Smooth muscle cell (in vitro differentiated cells): ENCODE measurements at regions not wholly inside any gene's neighbourhood (a gene's known extent, or its start where the extent isn't known, plus 50 kb on each side); places are given as distances from the start of the nearest gene placed in this dataset.

Experiments
- DNase-seq: peaks from one replicate; lab custom pipeline; 2025; ENCODE audit not compliant: unreplicated experiment; lab: John Stamatoyannopoulos, UW
- H2AFZ ChIP-seq: fragments of 200-600 bp; sonication (generic); 2 replicates; pipeline ENCODE4 v1.6.0; 2016; ENCODE audit warnings: antibody characterized with exemption, low read depth, mild to moderate bottlenecking
- H3F3A ChIP-seq: fragments of 200-600 bp; sonication (generic); 2 replicates; pipeline ENCODE4 v1.6.0; 2017; ENCODE audit warnings: antibody characterized with exemption, low read depth
- H3K27ac ChIP-seq: fragments of 200-600 bp; sonication (generic); 2 replicates; pipeline ENCODE4 v1.5.1; 2016; ENCODE audit warnings: low read depth, mild to moderate bottlenecking
- H3K27me3 ChIP-seq: fragments of 200-600 bp; sonication (generic); 2 replicates; pipeline ENCODE4 v1.6.1; 2016; ENCODE audit warnings: low read depth, mild to moderate bottlenecking
- H3K36me3 ChIP-seq: fragments of 200-600 bp; sonication (generic); 2 replicates; pipeline ENCODE4 v1.5.1; 2016; ENCODE audit warnings: low read depth
- H3K4me1 ChIP-seq: fragments of 200-600 bp; sonication (generic); 2 replicates; pipeline ENCODE4 v1.5.1; 2016; ENCODE audit warnings: low read depth
- H3K4me2 ChIP-seq: fragments of 200-600 bp; sonication (generic); 2 replicates; pipeline ENCODE4 v1.6.0; 2016; ENCODE audit warnings: mild to moderate bottlenecking
- H3K4me3 ChIP-seq: fragments of 200-600 bp; sonication (generic); 2 replicates; pipeline ENCODE4 v1.5.1; 2016; ENCODE audit warnings: mild to moderate bottlenecking
- H3K79me2 ChIP-seq: fragments of 200-600 bp; sonication (generic); 2 replicates; pipeline ENCODE4 v1.6.0; 2016; ENCODE audit warnings: low read depth, mild to moderate bottlenecking
- H3K9ac ChIP-seq: fragments of 200-600 bp; sonication (generic); 2 replicates; pipeline ENCODE4 v1.6.0; 2016; ENCODE audit warnings: low read depth
- H3K9me3 ChIP-seq: fragments of 200-600 bp; sonication (generic); replicated peaks from 2 replicates; pipeline ENCODE4 v1.5.1; 2016; ENCODE audit warnings: low read depth
- H4K20me1 ChIP-seq: fragments of 200-600 bp; sonication (generic); 2 replicates; pipeline ENCODE4 v1.6.0; 2016; ENCODE audit warnings: low read depth
- CTCF ChIP-seq: fragments of 200-600 bp; sonication (generic); IDR thresholded peaks from 2 replicates; pipeline ENCODE4 v1.5.1; 2017; ENCODE audit warnings: borderline replicate concordance, mild to moderate bottlenecking, antibody characterized with exemption; ENCODE audit not compliant: insufficient read depth, poor library complexity, severe bottlenecking
- WGBS: methylation state at CpG from one replicate; pipeline ENCODE4 v1.1.7; 2016; ENCODE audit warnings: low lambda C conversion rate; 5-methylcytosine and 5-hydroxymethylcytosine counted together

- Histone ChIP-seq H3K27me3 (no peaks in the 10 kb centered on the region), H3F3A (no peaks in the 10 kb centered on the region), H3K4me3 (no peak overlapping the region), H3K4me2 (no peak overlapping the region), H2AFZ (no peak overlapping the region), H4K20me1 (no peaks in the 10 kb centered on the region), H3K9ac (no peak overlapping the region), H3K36me3 (no peaks in the 10 kb centered on the region), H3K9me3 (no peaks in the 10 kb centered on the region), H3K27ac (no peak overlapping the region), H3K4me1 (no peaks in the 10 kb centered on the region), H3K79me2 (no peaks in the 10 kb centered on the region)
- 74% methylated on average over 2 of the region's 2 CpGs for WGBS
- no peak for TF ChIP-seq CTCF
- no peak for DNase-seq
These were observed 80.4 kb upstream of the C1orf87 start for GRCh38 chr1:60153961-60154360.

GRCh38 chr1:60152891-60153290 lies 79.3 kb upstream of the C1orf87 start:
- H3K4me1 ChIP-seq: no peaks in the 10 kb centered on the region
- no peak overlapping the region for H2AFZ ChIP-seq
- H3K79me2 ChIP-seq: no peaks in the 10 kb centered on the region
- H3K27ac ChIP-seq: no peak overlapping the region
- H4K20me1 ChIP-seq: no peaks in the 10 kb centered on the region
- no peak overlapping the region for H3K4me3 ChIP-seq
- no peaks in the 10 kb centered on the region for H3K36me3 ChIP-seq
- H3K4me2 ChIP-seq: no peak overlapping the region
- no peaks in the 10 kb centered on the region for H3F3A ChIP-seq
- TF ChIP-seq CTCF: no peak
- H3K9ac ChIP-seq: no peak overlapping the region
- no peaks in the 10 kb centered on the region for H3K9me3 ChIP-seq
- DNase-seq: no peak
- 74% methylated on average over 2 of the region's 2 CpGs for WGBS
- no peaks in the 10 kb centered on the region for H3K27me3 ChIP-seq

GRCh38 chr1:60151311-60151710 lies 77.7 kb upstream of the C1orf87 start:
- Histone ChIP-seq H3K4me3 (no peak overlapping the region), H3K36me3 (no peaks in the 10 kb centered on the region), H3K9me3 (no peaks in the 10 kb centered on the region), H3K27me3 (no peaks in the 10 kb centered on the region), H3K9ac (no peak overlapping the region), H3K4me2 (no peak overlapping the region), H3K4me1 (no peaks in the 10 kb centered on the region), H3K79me2 (no peaks in the 10 kb centered on the region), H4K20me1 (no peaks in the 10 kb centered on the region), H3K27ac (no peak overlapping the region), H3F3A (no peaks in the 10 kb centered on the region), H2AFZ (no peak overlapping the region)
- TF ChIP-seq CTCF: no peak
- WGBS: 96% methylated on average over 3 of the region's 3 CpGs
- no peak for DNase-seq

- TF ChIP-seq CTCF: no peak
- no peak for DNase-seq
- H3K27ac ChIP-seq: no peak overlapping the region
These were observed 75.7 kb upstream of the C1orf87 start for GRCh38 chr1:60149251-60149650.

More at GRCh38 chr1:60149251-60149650, 75.7 kb upstream of the C1orf87 start:
- Histone ChIP-seq H3K27me3 (no peaks in the 10 kb centered on the region), H4K20me1 (no peaks in the 10 kb centered on the region), H3K4me3 (no peak overlapping the region), H3K9ac (no peak overlapping the region), H3K4me2 (no peak overlapping the region), H3K79me2 (no peaks in the 10 kb centered on the region), H2AFZ (no peak overlapping the region), H3K4me1 (no peaks in the 10 kb centered on the region), H3K9me3 (no peaks in the 10 kb centered on the region), H3K36me3 (no peaks in the 10 kb centered on the region), H3F3A (no peaks in the 10 kb centered on the region)
- 80% methylated on average over 2 of the region's 2 CpGs for WGBS
